ENCODE measurements at regions not wholly inside any gene's neighbourhood (a gene's known extent, or its start where the extent isn't known, plus 50 kb on each side); places are given as distances from the start of the nearest gene placed in this dataset.

GRCh38 chr1:194866153-194866552 is 1679.7 kb upstream of the B3GALT2 start:
- TF ChIP-seq MYC (IDR thresholded peaks at IDR 0.05; ENCODE audit: low read depth, low read length) (no peak), POLR2A (IDR thresholded peaks at IDR 0.05; ENCODE audit: low read depth, low read length) (no peak), CTCF (IDR thresholded peaks at IDR 0.05; ENCODE audit: extremely low read depth in 1 of 2, insufficient read depth in 1 of 2, low read depth in 1 of 2, low read length in 2 of 2) (no peak), GATA2 (IDR thresholded peaks at IDR 0.05; ENCODE audit: insufficient read depth, insufficient read length, low read depth, low read length) (no peak), JUN (IDR thresholded peaks at IDR 0.05; ENCODE audit: borderline replicate concordance, insufficient read depth, insufficient read length, low read depth) (no peak), POLR2AphosphoS5 (IDR thresholded peaks at IDR 0.05; ENCODE audit: insufficient read depth, low read depth, low read length) (no peak), FOS (IDR thresholded peaks at IDR 0.05; ENCODE audit: borderline replicate concordance, insufficient read depth, low read length) (no peak), EZH2 (IDR thresholded peaks at IDR 0.05; ENCODE audit: borderline replicate concordance, low read depth, low read length, severe bottlenecking) (no peak)
- TF ChIP-seq, protein P1, sequence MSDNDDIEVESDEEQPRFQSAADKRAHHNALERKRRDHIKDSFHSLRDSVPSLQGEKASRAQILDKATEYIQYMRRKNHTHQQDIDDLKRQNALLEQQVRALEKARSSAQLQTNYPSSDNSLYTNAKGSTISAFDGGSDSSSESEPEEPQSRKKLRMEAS (IDR thresholded peaks at IDR 0.05; ENCODE audit: insufficient read depth, insufficient read length): no peak
- BruUV-seq (replicated peaks): no TSS peak
- ChIA-PET CTCF (no interaction called here), POLR2A (no interaction called here)
- no peaks in the 10 kb centered on the region for H3K27me3 ChIP-seq (ENCODE audit: control insufficient read depth in 2 of 2, insufficient read depth in 2 of 2, low read length in 2 of 2)
- no peak overlapping the region for H3K4me3 ChIP-seq (replicated peaks in 1 of 3; ENCODE audit: insufficient read depth in 1 of 3, low read depth in 1 of 3, low read length in 3 of 3)
- H3K79me2 ChIP-seq (ENCODE audit: control insufficient read depth, insufficient read depth, low read length): no peaks in the 10 kb centered on the region
- FAIRE-seq (no peak), DNase-seq (ENCODE audit: low read depth, low spot score) (no peak)
- H3K9me3 ChIP-seq (replicated peaks; ENCODE audit: control insufficient read depth, insufficient read depth, low read length): peaks cover 4% of the 10 kb centered on the region
- H3K9me1 ChIP-seq (replicated peaks; ENCODE audit: control insufficient read depth, extremely low read depth, insufficient read depth, low read length): no peaks in the 10 kb centered on the region
- no peak overlapping the region for H3K9ac ChIP-seq (replicated peaks; ENCODE audit: extremely low read depth, insufficient read depth, low read length)
- no peaks in the 10 kb centered on the region for H3K4me1 ChIP-seq (ENCODE audit: control insufficient read depth, extremely low read depth, insufficient read depth, low read length)
- no peak overlapping the region for H3K4me2 ChIP-seq (ENCODE audit: insufficient read depth, low read length)
- H3K36me3 ChIP-seq (ENCODE audit: control insufficient read depth in 2 of 2, extremely low read depth in 1 of 2, insufficient read depth in 2 of 2, low read length in 2 of 2): no peaks in the 10 kb centered on the region
- H2AFZ ChIP-seq (ENCODE audit: low read depth, low read length): no peak overlapping the region
- no peaks in the 10 kb centered on the region for H4K20me1 ChIP-seq (replicated peaks; ENCODE audit: control insufficient read depth, extremely low read depth, insufficient read depth, low read length)
- dilution Hi-C loops (cut with MboI; ENCODE audit: extremely low pct_ligation_motif_present, low sequenced_read_pairs): no loop called here
- no peak overlapping the region for H3K27ac ChIP-seq (ENCODE audit: insufficient read depth, low read depth, low read length)
- intact Hi-C loops (cut with micrococcal nuclease): no loop called here
